SK-MEL-5 (cell line): ENCODE measurements at regions not wholly inside any gene's neighbourhood (a gene's known extent, or its start where the extent isn't known, plus 50 kb on each side); places are given as distances from the start of the nearest gene placed in this dataset.
A peak's percentile ranks its signal among the peaks of the same experiment; 100 is the strongest.
"Not testable (repeated sequence)": the region's sequence is repeated elsewhere in the genome, so short reads cannot be mapped to it uniquely, and the experiment has no call there.

Source experiments
- DNase-seq: peaks from one replicate; pipeline ENCODE4 v3.0.0-alpha.2; 2016; ENCODE audit warnings: low read depth, low spot score
- in situ Hi-C: cut with HindIII; loops from 2 replicates; pipeline ENCODE4 v1.10.0; 2016; ENCODE audit warnings: low sequenced_read_pairs, high pct_unique_total_duplicates, low pct_unique_long_range_greater_than_20kb

- in situ Hi-C loops = not testable (repeated sequence)
Observed at GRCh38 chr1:243074224-243074623, 180.9 kb downstream of the CEP170 start.

GRCh38 chr1:243067056-243067455 is 188.0 kb downstream of the CEP170 start:
- in situ Hi-C loops = not testable (repeated sequence)

More at GRCh38 chr1:243074224-243074623, 180.9 kb downstream of the CEP170 start:
- DNase-seq = not testable (repeated sequence)

GRCh38 chr1:243061965-243062364 is 193.1 kb downstream of the CEP170 start:
- in situ Hi-C loops, DNase-seq: not testable (repeated sequence)

More at GRCh38 chr1:243067056-243067455, 188.0 kb downstream of the CEP170 start:
- DNase-seq = not testable (repeated sequence)

- DNase-seq, in situ Hi-C loops: not testable (repeated sequence)
Observed at GRCh38 chr1:243055510-243055909, 199.6 kb downstream of the CEP170 start.

GRCh38 chr1:243055091-243055490 is 200.0 kb downstream of the CEP170 start:
- in situ Hi-C loops, DNase-seq: not testable (repeated sequence)

- DNase-seq, in situ Hi-C loops: not testable (repeated sequence)
Observed at GRCh38 chr1:243054681-243055080, 200.4 kb downstream of the CEP170 start.

GRCh38 chr1:243053048-243053447 is 202.0 kb downstream of the CEP170 start:
- in situ Hi-C loops, DNase-seq: not testable (repeated sequence)

- DNase-seq, in situ Hi-C loops: not testable (repeated sequence)
Observed at GRCh38 chr1:243050613-243051012, 204.5 kb downstream of the CEP170 start.

GRCh38 chr1:243049716-243050115 is 205.4 kb downstream of the CEP170 start:
- DNase-seq, in situ Hi-C loops: not testable (repeated sequence)

GRCh38 chr1:243021365-243021764 is 233.7 kb downstream of the CEP170 start:
- DNase-seq, in situ Hi-C loops: not testable (repeated sequence)

- DNase-seq, in situ Hi-C loops: not testable (repeated sequence)
Observed at GRCh38 chr1:243019030-243019635, 235.9 kb downstream of the CEP170 start.

GRCh38 chr1:243010719-243011118 is 244.4 kb downstream of the CEP170 start:
- DNase-seq, in situ Hi-C loops: not testable (repeated sequence)

GRCh38 chr1:243001003-243001402 is 254.1 kb downstream of the CEP170 start:
- in situ Hi-C loops, DNase-seq: not testable (repeated sequence)

GRCh38 chr1:242992776-242993175 is 262.3 kb downstream of the CEP170 start:
- in situ Hi-C loops, DNase-seq: not testable (repeated sequence)

- not testable (repeated sequence) for DNase-seq
Observed at GRCh38 chr1:242985096-242985495, 270.0 kb downstream of the CEP170 start.

GRCh38 chr1:242973341-242973740 is 281.7 kb downstream of the CEP170 start:
- DNase-seq = peak; percentile 5
- in situ Hi-C loops = not testable (repeated sequence)

More at GRCh38 chr1:242985096-242985495, 270.0 kb downstream of the CEP170 start:
- in situ Hi-C loops = not testable (repeated sequence)

GRCh38 chr1:242966892-242967291 is 288.2 kb downstream of the CEP170 start:
- DNase-seq = no peak
- in situ Hi-C loops = no loop called here

GRCh38 chr1:242959397-242959796 is 295.7 kb downstream of the CEP170 start:
- DNase-seq, in situ Hi-C loops: not testable (repeated sequence)

- DNase-seq, in situ Hi-C loops: not testable (repeated sequence)
Observed at GRCh38 chr1:242954945-242955344, 300.1 kb downstream of the CEP170 start.
